A549 (cell line): ENCODE measurements at regions not wholly inside any gene's neighbourhood (a gene's known extent, or its start where the extent isn't known, plus 50 kb on each side); places are given as distances from the start of the nearest gene placed in this dataset.

Experiments used
- ATAC-seq, 2 experiments: fragments of 200-7000 bp in 1 of 2; fragments of >200 bp in 1 of 2; cut with Nextera tagmentation in 1 of 2; cut with Tn5 transposase in 1 of 2; 3 replicates each; pipeline versions ENCODE4 v1.8.0 to v1.9.1; 2018 to 2020; ENCODE audit warnings: mild to moderate bottlenecking in 1 of 2, moderate library complexity in 1 of 2
- CTCF ChIA-PET: fragments of 300-600 bp; sonication (Branson Sonifier 250); formaldehyde crosslinking; extraction: SDS; loops from one replicate; lab custom pipeline; 2021; ENCODE audit warnings: antibody characterized with exemption, inconsistent platforms; lab: Yijun Ruan, JAX
- POLR2A ChIA-PET: fragments of 350-600 bp; formaldehyde crosslinking; extraction: SDS; loops from one replicate; lab custom pipeline; 2021; ENCODE audit warnings: antibody characterized with exemption, inconsistent platforms; lab: Yijun Ruan, JAX
- DNase-seq, 2 experiments: peaks; one replicate each; pipeline versions ENCODE4 v3.0.0 to v3.0.0-alpha.2; 2011 to 2016; ENCODE audit warnings: low read depth in 1 of 2, low spot score in 1 of 2
- FAIRE-seq: peaks from 2 replicates; lab custom pipeline; 2011; peaks lifted over from hg19 to GRCh38; lab: Jason Lieb, UNC
- H3K27ac ChIP-seq, 2 experiments: fragments of >200 bp; sonication (Bioruptor Twin); formaldehyde crosslinking; 3 replicates each; pipeline ENCODE4 v1.5.1; 2016 to 2017
- H3K4me1 ChIP-seq: fragments of >200 bp; sonication (Bioruptor Twin); formaldehyde crosslinking; 3 replicates; pipeline ENCODE4 v1.6.1; 2016
- H3K4me2 ChIP-seq: fragments of >200 bp; sonication (Bioruptor Twin); formaldehyde crosslinking; 3 replicates; pipeline ENCODE4 v1.6.1; 2016
- H3K4me3 ChIP-seq: fragments of >200 bp; sonication (Bioruptor Twin); formaldehyde crosslinking; 3 replicates; pipeline ENCODE4 v1.5.1; 2016
- H3K9me3 ChIP-seq: fragments of >200 bp; sonication (Bioruptor Twin); formaldehyde crosslinking; 3 replicates; pipeline ENCODE4 v1.6.1; 2016
- BHLHE40 ChIP-seq: IDR thresholded peaks from 2 replicates; pipeline ENCODE4 v1.6.1; 2012; ENCODE audit warnings: low read depth, low read length, inconsistent platforms
- CBX2 ChIP-seq: fragments of 200-600 bp; sonication (generic); IDR thresholded peaks from 2 replicates; pipeline ENCODE4 v1.6.1; 2016; ENCODE audit warnings: low read depth, mild to moderate bottlenecking, borderline replicate concordance
- CEBPB ChIP-seq, 2 experiments: fragments of >200 bp in 1 of 2; sonication (Bioruptor Twin) in 1 of 2; formaldehyde crosslinking in 1 of 2; IDR thresholded peaks; 2 replicates each; pipeline ENCODE4 v1.6.1; 2012 to 2016
- EHMT2 ChIP-seq: fragments of 200-600 bp; sonication (generic); IDR thresholded peaks from 2 replicates; pipeline ENCODE4 v1.6.1; 2016; ENCODE audit warnings: antibody characterized with exemption, low read depth, mild to moderate bottlenecking, moderate library complexity
- FOSB ChIP-seq: fragments of 250-450 bp; sonication (Bioruptor Pico); IDR thresholded peaks from 2 replicates; pipeline ENCODE4 v1.5.0; 2020; ENCODE audit warnings: mild to moderate bottlenecking, moderate library complexity
- FOSL2 ChIP-seq, 2 experiments: fragments of 450-650 bp in 1 of 2; fragments of >200 bp in 1 of 2; sonication (Bioruptor Twin) in 1 of 2; formaldehyde crosslinking; IDR thresholded peaks; 2 replicates each; pipeline versions ENCODE4 v1.5.0 to v1.6.1; 2016 to 2020; ENCODE audit warnings: mild to moderate bottlenecking in 1 of 2, moderate library complexity in 1 of 2
- JUNB ChIP-seq: fragments of >200 bp; sonication (Bioruptor Twin); formaldehyde crosslinking; IDR thresholded peaks from 2 replicates; pipeline ENCODE4 v1.6.1; 2016
- MAFK ChIP-seq: fragments of 450-650 bp; IDR thresholded peaks from 2 replicates; pipeline ENCODE4 v1.6.1; 2014; ENCODE audit not compliant: partially characterized antibody
- MYC ChIP-seq: IDR thresholded peaks from 2 replicates; pipeline ENCODE4 v1.6.1; 2012; ENCODE audit warnings: mild to moderate bottlenecking, inconsistent platforms, low read length, improper control_type of control experiment, borderline replicate concordance
- NFE2L2 ChIP-seq: fragments of 150-350 bp; conservative IDR thresholded peaks from 2 replicates; pipeline ENCODE4 v1.6.1; 2014; ENCODE audit warnings: low read length
- PHF8 ChIP-seq: fragments of 200-600 bp; sonication (generic); IDR thresholded peaks from 2 replicates; pipeline ENCODE4 v1.6.1; 2016; ENCODE audit warnings: low read depth, mild to moderate bottlenecking, antibody characterized with exemption, moderate library complexity, borderline replicate concordance
- RAD21 ChIP-seq, 2 experiments: fragments of >200 bp in 1 of 2; sonication (Bioruptor Twin) in 1 of 2; formaldehyde crosslinking in 1 of 2; IDR thresholded peaks in 1 of 2; conservative IDR thresholded peaks in 1 of 2; 2 replicates in 1 of 2; 3 replicates in 1 of 2; pipeline ENCODE4 v1.6.1; 2012 to 2018; ENCODE audit warnings: inconsistent platforms in 1 of 2
- RARB ChIP-seq: fragments of 250-450 bp; sonication (Bioruptor Pico); IDR thresholded peaks from 2 replicates; pipeline ENCODE4 v1.8.0; 2021; ENCODE audit warnings: mild to moderate bottlenecking, moderate library complexity
- RNF2 ChIP-seq: fragments of 200-600 bp; sonication (generic); IDR thresholded peaks from 2 replicates; pipeline ENCODE4 v1.6.1; 2016; ENCODE audit warnings: low read depth, mild to moderate bottlenecking, antibody characterized with exemption, moderate library complexity, borderline replicate concordance
- TP53 ChIP-seq: fragments of 250-450 bp; sonication (Bioruptor Pico); IDR thresholded peaks from 2 replicates; pipeline ENCODE4 v1.5.0; 2021; ENCODE audit warnings: mild to moderate bottlenecking, moderate library complexity
- ZSCAN20 ChIP-seq: fragments of 250-450 bp; sonication (Bioruptor Pico); IDR thresholded peaks from 2 replicates; pipeline ENCODE4 v1.8.0; 2022; ENCODE audit warnings: mild to moderate bottlenecking, moderate library complexity
- WGBS: methylation state at CpG from one replicate; pipeline ENCODE4 v1.1.6; 2017; ENCODE audit errors: missing lambda C conversion rate; 5-methylcytosine and 5-hydroxymethylcytosine counted together
- TF ChIP-seq, protein P1 (sequence below): fragments of 250-450 bp; sonication (Bioruptor Pico); IDR thresholded peaks from 2 replicates; pipeline ENCODE4 v1.5.0; 2021; ENCODE audit warnings: mild to moderate bottlenecking, moderate library complexity, borderline replicate concordance
- TF ChIP-seq, protein P2 (sequence below): fragments of >200 bp; sonication (Bioruptor Twin); formaldehyde crosslinking; IDR thresholded peaks from 2 replicates; pipeline ENCODE4 v1.6.1; 2016
- TF ChIP-seq, protein P3 (sequence below): IDR thresholded peaks from 2 replicates; pipeline ENCODE4 v1.6.1; 2012; ENCODE audit warnings: low read depth, borderline replicate concordance

DNA sequence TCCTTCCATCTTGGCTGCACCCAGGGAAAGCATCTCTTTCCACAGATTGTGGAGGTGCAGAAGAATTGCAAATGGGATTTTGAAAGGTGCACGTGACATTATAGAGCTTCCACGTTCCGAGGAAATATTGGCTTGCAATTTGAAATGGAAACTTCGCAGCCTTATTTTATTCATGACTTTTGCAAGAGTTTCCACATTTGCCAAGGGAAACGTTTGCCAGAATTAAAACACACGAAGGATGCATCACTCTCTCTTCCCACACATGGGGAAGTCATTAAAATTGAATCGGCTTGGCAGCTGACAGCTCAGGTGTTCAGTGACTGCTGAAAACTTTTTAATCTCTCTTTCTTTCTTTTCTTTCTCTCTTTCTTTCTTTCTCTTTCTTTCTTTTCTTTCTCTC is 475.4 kb upstream of the IGFBP3 start:
- no peak for DNase-seq
- no peaks in the 10 kb centered on the region for H3K9me3 ChIP-seq
- no peaks in the 10 kb centered on the region for H3K4me1 ChIP-seq
- no peak for ATAC-seq
- H3K4me2 ChIP-seq, result no peak overlapping the region
- CTCF ChIA-PET, result interaction anchor here (1.0 kb wide), 1 partner anchor 10 kb away, joined by 3 read pairs; no protein-coding TSS in a partner anchor
- H3K27ac ChIP-seq, result no peak overlapping the region
- H3K4me3 ChIP-seq, result no peak overlapping the region
- no peak for FAIRE-seq
- POLR2A ChIA-PET, result no interaction called here
- TF ChIP-seq RNF2 (no peak), MAFK (no peak), CBX2 (no peak), TP53 (no peak), CEBPB (IDR thresholded peaks at IDR 0.05) (no peak), BHLHE40 (no peak), JUNB (no peak), ZSCAN20 (CRISPR knock-in tag) (no peak), FOSL2 (IDR thresholded peaks at IDR 0.05) (no peak), FOSL2 (CRISPR knock-in tag; IDR thresholded peaks at IDR 0.05) (no peak), PHF8 (no peak), EHMT2 (no peak)
- TF ChIP-seq, protein P1, sequence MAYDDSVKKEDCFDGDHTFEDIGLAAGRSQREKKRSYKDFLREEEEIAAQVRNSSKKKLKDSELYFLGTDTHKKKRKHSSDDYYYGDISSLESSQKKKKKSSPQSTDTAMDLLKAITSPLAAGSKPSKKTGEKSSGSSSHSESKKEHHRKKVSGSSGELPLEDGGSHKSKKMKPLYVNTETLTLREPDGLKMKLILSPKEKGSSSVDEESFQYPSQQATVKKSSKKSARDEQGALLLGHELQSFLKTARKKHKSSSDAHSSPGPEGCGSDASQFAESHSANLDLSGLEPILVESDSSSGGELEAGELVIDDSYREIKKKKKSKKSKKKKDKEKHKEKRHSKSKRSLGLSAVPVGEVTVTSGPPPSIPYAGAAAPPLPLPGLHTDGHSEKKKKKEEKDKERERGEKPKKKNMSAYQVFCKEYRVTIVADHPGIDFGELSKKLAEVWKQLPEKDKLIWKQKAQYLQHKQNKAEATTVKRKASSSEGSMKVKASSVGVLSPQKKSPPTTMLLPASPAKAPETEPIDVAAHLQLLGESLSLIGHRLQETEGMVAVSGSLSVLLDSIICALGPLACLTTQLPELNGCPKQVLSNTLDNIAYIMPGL (CRISPR knock-in tag), result no peak
- 65% methylated on average over 7 of the region's 7 CpGs for WGBS

DNA sequence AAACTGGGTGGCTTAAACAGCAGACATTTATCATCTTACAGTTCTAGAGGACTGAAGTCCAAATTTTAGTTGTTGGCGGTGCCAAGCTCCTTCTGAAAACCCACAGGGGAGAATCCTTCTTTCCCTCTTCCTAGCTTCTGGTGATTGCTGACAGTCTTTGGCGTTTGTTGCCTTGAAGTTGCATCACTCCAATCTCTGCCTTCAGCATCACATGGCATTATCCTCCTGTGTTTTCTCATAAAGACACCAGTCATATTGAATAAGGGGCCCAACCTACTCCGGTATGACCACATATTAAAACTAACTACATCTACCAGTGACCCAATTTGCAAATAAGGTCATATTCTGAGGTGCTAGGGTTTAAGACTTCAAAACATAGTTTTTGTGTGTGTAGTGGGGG is 472.1 kb upstream of the IGFBP3 start:
- ATAC-seq, result no peak
- H3K4me2 ChIP-seq, result no peak overlapping the region
- no peak for FAIRE-seq
- H3K27ac ChIP-seq, result no peak overlapping the region
- ChIA-PET CTCF (interaction anchor here (1.2 to 2.4 kb wide), 2 partner anchors 476 to 695 kb away, joined by 3 to 7 read pairs; no protein-coding TSS in a partner anchor), POLR2A (no interaction called here)
- H3K9me3 ChIP-seq, result peaks cover 4% of the 10 kb centered on the region; the same call in 2 of the 3 replicates
- 83% methylated on average over 3 of the region's 3 CpGs for WGBS
- no peak for DNase-seq
- H3K4me1 ChIP-seq, result no peaks in the 10 kb centered on the region
- no peak for TF ChIP-seq FOSB
- no peak overlapping the region for H3K4me3 ChIP-seq

DNA sequence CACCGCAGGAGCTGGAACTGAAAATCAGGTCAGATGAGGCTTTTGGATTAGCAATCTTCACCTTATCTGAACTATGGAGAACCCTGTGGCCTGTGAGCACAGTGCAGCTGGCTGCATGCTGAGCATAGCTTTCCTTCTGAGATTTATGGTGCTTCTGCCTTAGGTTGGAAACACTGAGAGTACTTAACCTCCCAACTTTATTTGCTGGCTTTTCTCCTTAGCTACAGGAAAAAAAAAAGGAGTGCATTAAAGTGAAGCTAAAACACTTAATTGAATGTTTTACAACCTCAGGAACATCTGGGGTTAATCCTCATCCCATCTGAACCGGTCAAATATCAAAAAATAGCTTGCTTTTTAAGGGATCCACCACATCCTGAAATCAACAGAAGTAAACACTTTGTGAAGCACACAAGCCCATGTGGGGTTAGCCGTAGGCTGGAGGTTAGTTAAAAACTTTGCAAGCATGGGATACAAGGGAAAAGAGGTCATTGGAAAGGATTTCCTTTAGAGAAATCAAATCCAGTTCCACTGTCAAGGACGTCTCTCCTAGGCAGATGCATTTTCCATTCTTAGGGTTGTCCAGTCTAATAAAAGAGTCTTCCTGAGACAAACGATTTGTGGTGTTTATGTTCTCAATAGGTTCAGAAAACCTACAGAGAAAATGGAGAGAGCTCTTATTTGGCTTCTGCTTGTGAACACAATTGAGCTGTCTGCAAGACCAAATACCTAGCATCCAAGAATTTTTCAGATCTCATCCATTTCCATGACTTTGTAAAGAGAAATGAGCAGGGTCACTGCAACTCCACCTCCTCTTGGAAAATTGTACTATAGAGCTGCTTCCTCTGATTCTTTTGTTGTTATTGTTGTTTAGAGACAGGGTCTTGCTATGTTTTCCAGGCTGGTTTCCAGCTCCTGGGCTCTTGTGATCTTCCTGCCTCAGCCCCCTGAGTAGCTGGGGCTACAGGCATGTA is 470.4 kb upstream of the IGFBP3 start:
- FAIRE-seq (no peak), DNase-seq (no peak), ATAC-seq (no peak)
- CTCF ChIA-PET, result interaction anchor here (0.7 to 1.3 kb wide), 3 partner anchors 12 to 696 kb away, joined by 3 read pairs; no protein-coding TSS in a partner anchor
- no peak overlapping the region for H3K4me3 ChIP-seq
- H3K4me1 ChIP-seq, result peaks cover 9% of the 10 kb centered on the region
- no peak overlapping the region; a peak in 1 of 6 replicates for H3K27ac ChIP-seq
- TF ChIP-seq, protein P2, sequence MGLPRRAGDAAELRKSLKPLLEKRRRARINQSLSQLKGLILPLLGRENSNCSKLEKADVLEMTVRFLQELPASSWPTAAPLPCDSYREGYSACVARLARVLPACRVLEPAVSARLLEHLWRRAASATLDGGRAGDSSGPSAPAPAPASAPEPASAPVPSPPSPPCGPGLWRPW, result no peak
- no peak for TF ChIP-seq RARB (CRISPR knock-in tag)
- TF ChIP-seq ZSCAN20 (CRISPR knock-in tag), result no peak
- no peak for TF ChIP-seq MYC
- TF ChIP-seq RAD21 (conservative IDR thresholded peaks at IDR 0.05 in 1 of 2, IDR thresholded peaks at IDR 0.05 in 1 of 2), result no peak
- TF ChIP-seq, protein P3, sequence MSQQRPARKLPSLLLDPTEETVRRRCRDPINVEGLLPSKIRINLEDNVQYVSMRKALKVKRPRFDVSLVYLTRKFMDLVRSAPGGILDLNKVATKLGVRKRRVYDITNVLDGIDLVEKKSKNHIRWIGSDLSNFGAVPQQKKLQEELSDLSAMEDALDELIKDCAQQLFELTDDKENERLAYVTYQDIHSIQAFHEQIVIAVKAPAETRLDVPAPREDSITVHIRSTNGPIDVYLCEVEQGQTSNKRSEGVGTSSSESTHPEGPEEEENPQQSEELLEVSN, result no peak
- no peak for TF ChIP-seq NFE2L2
- no peak for TF ChIP-seq FOSB
- POLR2A ChIA-PET, result no interaction called here
- H3K4me2 ChIP-seq, result no peak overlapping the region
- H3K9me3 ChIP-seq, result peaks cover 4% of the 10 kb centered on the region; the same call in 2 of the 3 replicates
- whole genome bisulfite sequencing, result 55% methylated on average over 5 of the region's 5 CpGs
